A172 (cell line): ENCODE measurements at regions not wholly inside any gene's neighbourhood (a gene's known extent, or its start where the extent isn't known, plus 50 kb on each side); places are given as distances from the start of the nearest gene placed in this dataset.
"Not testable (repeated sequence)": the region's sequence is repeated elsewhere in the genome, so short reads cannot be mapped to it uniquely, and the experiment has no call there.

Experiments used
- DNase-seq: peaks from one replicate; pipeline ENCODE4 v3.0.0-alpha.2; 2015; ENCODE audit warnings: low spot score

DNA sequence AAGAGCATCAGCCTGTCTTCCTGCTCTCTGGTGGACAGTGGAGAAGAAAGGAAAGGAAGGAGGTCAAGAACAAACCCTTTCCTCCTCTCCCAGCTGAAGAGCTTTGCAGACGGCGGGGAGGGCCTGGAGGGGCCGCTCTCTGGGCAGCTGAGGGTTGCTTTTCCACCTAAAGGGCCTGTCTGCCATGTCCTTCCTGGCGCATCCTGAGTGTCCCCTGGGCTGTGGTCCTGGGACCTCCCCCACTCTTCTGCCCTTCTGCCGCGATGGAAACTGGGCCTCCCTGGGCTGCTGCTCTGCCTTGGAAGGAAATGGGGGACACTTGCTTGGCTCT lies 107.0 kb downstream of the ETS2 start:
- no peak for DNase-seq

DNA sequence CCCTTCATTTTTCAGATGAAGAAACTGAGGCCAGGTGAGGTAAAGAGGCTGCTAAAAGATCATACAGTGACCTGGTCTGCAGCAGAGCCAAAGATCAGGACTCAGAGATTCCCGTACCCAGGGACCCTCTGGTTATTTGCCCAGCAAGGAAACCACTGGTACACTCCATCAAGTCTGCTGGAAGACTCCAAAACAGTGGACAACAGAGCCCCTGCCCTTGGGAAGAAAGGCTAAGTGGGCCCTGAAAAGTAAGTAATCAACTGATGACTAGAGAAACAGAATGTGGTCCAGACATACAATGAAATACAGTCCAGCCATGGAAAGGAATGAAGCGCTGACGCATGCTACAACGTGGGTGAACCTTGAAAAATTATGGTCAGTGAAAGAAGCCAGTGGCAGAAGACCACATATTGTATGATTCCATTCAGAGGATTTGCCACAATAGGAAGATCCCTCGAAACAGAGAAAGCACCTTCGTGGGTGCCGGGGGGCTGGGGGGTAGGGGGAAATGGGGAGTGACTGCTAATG lies 106.4 kb downstream of the ETS2 start:
- no peak for DNase-seq

DNA sequence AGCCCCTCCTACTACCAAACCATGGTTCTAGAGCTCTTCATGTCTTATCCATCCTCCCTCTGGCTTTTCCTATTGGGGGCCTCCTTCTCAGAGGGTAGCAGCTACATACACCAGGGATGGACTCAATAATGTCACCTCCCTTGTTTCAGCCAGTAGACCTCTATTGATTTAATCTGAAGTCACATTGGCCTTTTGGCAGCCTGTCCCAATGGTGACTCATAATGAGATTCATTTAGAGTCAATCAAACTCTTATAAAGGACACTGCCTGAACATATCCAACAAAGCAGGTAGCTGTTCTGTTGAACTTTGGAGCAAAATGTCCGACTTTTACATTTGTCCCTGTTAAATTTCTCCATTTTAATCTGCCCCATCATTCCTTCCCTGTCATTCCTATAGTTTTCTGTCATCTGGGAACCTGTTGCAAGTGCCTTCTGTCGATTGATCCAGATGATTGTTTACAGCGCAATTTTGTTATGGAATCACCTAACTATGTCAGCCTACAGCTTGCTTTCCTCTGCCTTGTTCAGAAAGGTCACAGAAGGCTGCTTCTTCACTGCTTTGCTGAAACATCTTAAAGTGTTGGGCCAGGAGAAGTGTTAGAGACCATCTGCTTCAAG lies 105.9 kb downstream of the ETS2 start:
- no peak for DNase-seq

DNA sequence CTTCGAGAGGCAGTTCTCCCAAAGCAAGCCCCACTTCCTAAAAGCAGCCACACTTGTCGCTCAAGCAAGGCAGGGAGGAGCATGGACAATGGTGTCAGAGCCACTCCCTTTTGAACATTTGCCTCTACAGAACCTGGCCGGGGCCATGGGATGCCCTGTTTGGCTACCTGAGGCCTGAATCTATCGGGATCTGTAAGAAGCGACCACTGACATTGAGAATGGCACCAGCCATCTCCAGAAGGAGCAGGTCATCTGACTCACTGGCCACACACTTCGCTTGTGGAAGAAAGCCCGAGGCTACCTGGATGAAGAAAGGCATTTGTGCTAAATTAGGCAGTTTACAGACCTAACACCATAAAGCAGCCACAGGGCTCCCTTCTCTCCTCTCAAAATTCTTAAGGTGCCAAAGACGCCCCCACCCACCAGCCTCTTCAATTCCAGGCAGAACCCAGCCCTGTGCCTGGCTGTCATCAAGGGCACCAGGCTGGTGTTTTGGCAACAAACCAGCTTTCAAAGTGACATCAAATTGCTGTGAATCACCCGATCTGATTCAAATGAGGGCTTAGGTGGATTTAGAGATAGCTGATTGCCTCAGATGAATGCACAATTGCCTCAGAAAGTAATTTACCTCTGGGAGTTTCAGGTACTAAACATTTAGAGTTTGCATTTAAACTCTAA lies 104.8 kb downstream of the ETS2 start:
- DNase-seq = peak; percentile 56

DNA sequence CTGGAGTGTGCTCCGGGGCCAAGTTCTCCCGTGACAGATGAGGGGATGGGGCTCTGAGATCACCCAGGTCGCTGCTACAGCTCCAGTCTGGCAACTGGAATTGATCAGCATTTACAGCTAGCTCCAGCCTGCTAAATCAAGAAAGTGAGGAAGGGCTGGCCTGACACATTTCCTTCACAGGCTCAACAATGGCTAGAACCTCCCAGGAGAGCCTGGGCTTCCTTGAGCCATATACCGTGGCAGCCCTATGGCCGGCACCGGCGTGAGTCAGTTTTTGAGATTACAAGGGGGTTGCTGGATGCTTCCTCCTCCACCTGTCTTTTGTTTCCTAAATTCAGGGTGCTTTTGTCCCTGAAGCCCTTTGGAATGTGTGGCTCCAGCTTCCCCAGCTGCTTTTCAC lies 104.2 kb downstream of the ETS2 start:
- DNase-seq = no peak

DNA sequence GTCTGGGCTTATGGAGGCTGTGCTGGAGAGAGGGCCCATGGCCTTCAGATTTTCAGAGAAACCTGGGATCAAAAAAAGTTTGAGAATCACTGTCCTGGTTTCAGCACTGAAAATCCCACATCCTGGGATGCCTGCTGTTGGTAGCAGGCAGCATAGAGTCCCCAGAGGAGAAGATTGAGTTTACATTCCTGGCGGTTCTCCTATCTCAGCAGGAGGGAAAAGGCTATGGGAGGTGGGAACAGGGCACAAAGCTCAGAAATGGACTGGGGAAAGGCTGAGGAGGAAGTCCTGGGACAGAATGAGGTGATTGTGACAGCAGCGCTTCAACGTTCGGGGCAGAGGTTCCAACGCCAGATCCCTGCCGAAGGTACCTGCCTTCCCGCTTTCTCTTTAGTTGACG lies 103.4 kb downstream of the ETS2 start:
- no peak for DNase-seq

DNA sequence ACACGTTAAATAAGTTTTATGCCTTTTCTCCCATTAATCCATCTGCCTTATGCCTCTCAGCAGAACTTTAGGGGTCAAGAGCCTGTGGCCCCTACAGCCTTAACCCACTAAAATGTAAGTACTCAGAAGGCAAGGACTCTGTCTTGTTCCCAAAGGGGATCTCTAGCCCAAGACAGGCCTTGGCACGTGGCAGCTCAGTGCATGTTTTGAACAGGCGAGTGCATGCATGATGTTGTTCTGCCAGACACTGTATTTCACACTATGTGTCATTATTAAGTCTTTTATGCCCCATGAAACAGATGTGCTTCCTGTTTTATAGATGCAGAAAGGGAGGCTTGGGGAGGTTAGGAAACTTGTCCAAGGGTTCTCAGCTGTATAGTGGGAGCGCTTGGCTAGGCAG lies 102.8 kb downstream of the ETS2 start:
- DNase-seq = no peak

DNA sequence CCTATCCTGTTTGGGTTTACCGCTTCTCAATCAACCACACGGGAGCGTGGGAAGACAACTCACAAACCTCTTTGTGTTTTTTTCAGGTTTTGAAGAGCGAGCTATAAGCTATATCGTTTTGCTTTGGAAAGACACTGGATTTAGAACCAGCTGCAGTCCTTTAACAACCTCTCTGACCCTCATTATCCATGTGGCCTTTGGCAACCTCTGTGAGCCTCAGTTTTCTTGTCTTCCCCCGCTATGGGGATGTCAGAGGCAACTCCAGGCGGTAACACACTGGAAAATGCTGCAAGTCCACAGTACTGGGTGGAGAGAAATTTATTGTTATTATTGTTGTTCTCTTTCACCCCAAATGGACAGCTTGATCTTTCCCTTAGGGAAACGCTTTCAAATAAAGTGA lies 100.0 kb downstream of the ETS2 start:
- DNase-seq = no peak

DNA sequence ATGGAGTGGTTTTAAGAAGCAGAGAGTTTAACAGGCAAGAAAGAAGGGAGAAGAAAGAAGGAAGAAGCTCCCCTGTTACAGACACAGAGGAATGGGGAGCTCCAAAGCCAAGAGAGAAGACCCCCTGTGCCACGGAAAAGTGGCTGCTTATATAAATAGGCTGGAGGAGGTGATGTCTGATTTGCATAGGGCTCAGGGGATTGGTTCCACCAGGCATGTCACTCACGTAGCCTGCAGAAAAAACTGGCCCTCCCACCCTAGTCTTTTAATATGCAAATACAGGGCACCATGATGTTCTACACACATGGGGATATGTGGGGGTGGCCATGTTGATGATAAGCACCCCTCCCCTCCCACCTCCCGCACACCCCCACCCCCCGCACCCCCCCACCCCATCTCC lies 99.6 kb downstream of the ETS2 start:
- no peak for DNase-seq

DNA sequence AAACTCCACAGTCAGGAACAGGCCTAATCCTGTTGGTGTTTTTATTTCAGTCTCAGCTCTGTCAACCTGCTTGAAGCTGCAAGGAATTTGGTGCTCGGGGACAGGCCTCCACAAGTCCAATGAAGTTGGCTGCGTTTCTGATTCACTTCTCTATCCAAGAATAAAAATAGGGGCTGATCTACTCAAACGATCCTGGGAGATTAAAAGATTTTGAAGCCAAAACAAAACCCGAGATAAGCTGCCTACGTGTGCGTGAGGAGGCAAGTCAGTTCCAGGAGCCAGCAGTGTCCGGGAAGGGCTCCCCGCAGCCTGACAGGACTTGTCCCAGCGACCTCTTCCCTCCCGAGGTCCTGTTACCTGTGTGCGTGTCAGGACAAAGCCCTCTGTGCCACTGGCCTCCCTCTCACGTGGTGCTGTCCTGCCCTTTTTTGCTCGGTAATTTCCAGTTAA lies 98.0 kb downstream of the ETS2 start:
- DNase-seq = no peak

DNA sequence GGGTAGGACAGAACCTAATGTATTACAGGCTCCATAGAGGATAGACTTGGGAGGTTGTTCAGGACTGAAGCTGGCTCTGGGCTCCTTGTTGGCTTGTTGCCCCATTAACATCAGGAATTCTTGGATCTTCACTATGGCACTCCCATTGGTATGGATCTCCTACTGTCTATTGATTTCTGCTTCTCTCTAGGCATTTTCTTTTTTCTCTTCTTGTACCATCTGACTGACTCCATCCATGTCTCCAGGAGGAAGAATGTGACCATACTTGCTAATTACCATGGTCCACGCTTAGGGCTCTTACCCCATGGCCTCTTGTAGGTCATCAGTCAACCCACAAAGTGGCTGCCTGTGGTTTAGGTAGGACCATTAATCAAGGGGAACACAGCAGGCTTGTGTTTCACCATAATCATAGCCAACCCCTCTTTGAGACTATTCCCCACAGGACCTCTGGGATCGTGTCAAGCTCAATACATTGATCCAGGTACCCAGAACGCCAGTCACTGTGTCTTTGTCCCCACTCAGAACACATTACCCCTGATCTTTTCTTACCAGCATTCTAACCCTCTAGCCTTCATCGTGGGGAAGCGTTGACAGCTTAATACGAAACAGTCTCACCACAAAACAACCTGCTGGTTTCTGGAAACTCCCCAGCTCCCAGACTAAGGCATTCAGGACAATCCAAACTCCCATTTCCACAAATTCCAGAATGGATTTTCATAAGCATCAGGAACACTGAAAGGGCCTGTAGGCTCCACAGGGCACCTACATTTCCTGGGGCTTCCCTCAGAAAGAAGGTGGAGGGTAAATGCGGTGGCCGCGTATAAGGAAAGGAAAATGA lies 97.1 kb downstream of the ETS2 start:
- no peak for DNase-seq

DNA sequence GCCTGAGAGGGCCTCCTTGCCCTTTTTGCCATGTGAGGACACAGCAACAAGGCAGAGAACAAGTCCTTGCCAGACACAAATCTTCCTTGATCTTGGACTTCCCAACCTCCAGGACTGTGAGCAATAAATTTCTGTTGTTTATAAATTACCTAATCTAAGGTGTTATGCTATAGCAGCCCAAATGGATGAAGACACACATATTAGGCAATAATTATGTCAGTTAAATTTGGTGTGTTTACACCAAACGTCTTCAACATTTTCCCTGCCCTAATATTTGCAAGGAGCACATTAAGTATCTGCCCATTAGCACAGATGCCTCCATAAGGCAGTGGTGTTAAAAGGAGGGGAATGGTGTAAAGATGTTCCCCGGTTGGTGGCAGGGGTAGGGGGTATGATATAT lies 94.8 kb downstream of the ETS2 start:
- no peak for DNase-seq

DNA sequence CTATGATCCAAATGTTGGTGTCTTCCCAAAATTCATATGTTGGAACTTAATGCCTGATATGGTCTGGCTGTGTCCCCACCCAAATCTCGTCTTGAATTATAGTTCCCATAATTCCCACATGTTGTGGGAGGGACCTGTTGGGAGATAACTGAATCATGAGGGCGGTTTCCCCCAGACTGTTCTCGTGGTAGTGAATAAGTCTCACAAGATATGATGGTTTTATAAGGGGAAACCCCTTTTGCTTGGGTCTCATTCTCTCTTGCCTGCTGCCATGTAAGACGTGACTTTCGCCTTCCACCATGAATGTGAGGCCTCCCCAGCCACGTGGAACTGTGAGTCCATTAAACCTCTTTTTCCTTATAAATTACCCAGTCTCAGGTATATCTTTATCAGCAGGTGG lies 94.3 kb downstream of the ETS2 start:
- DNase-seq = not testable (repeated sequence)

DNA sequence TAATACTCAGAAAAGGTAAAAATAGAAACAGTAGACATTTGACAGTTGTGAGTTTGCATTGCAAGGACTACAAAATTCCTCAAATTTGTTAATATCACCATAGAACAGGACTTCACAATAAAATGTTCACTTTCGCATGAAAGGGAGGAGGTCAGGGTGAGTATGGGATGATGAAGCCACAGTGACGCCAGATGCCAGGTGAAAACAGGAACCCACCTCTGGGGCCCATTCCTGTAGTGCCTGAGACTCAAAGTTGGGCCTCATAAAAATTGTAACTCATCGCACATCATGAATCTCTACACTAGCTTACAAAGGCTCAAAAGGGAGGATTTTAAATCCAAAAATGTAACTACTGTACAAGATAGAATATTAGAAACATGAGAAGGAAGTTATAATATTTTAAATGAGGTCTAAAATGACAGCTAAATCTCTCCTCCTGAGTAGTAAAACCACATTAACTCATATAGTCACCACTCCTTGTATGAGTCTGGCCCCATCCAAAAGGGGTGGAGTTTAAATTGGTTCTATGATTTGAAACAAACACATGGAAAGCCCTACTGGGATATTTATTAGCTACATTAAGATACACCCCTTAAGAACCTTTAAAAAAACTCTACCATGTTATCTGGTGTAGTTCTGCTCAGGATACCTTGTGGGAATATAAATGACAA lies 93.7 kb downstream of the ETS2 start:
- DNase-seq = no peak

DNA sequence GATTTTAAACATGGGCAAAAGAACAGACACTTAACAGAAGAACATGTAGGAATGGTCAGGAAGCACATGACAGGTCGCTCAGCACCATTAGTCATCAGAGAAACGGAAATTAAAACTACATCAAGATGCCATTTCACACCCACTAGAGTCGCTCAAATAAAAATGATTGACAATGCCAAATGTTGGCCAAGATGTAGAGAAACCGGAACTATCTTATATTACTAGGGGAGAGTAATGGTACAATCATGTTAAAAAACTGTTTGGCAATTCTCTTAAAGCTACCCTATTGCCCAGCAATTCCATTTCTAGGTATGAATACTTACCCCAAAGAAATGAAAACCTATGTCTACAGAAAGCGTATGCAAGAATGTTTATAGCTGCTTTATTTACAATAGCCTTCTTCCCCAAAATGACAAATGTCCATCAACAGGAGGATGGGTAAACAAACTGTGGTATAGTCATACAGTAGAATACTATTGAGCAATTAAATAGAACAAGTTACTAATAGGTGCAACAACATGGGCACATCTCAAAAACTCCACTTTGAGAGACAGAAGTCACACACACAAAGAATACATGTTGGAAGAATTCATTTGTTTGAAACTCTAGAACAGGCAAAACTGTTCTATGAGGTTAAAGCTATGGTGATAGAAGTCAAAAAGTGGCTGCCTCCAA lies 92.8 kb downstream of the ETS2 start:
- DNase-seq = peak; percentile 56

DNA sequence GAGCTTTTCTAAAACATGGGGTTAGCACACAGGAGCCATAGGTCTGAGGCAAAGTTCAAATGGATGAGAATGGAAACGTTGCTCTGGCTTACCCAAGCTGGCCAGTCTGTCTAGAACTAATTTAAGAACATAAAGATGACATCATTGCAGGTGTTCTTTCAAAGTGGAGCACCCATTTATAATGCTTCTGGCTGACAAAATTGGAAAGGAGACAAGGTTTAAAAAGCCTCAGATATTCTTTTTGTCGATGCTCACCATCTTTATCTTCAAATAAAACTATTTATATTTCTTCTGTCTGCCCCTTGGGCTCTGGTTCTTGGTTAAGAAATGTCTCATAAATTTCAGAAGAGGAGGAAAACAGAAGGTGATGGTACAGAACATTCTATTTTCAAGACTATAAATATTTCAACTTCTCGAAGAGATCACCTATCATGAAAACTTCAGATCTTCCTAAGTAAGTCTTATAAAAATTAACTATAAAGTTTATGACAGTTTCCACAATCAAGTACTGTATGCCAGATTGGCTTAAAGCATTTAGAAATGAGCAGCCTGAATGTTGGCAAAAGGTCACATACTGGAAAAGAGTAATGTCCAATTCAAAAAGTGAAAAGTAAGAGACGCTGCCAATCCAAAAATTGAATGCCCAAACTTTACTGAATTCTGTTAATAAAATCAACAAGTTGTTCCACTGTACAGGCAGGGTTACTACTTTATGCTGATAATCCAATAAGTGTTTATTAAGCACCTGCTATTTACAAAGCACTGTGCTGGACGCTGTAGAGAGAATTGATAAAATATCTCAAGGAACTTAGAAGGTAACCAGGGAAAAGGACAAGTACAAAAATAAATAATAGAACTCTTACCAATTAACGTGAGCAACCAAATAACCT lies 92.0 kb downstream of the ETS2 start:
- no peak for DNase-seq

DNA sequence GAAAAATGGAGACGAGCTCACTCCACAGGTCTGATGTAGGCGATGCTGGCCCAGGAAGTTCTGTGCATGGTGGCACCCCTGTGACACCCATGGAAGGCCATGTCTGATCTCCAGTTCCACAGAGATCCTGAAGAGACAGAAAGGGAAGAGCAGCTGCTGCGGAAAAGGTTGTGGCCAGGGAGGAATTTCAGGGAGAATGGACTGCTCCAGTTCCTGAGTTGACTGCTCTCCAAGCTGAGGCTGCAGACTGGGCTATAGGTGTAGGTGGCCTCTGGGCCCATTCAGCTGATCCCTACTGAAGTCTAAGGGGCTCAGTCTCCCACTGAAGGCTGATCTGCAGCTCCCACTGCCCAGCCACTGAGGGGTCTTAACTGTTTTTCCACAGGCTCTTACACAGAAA lies 89.2 kb downstream of the ETS2 start:
- no peak for DNase-seq

DNA sequence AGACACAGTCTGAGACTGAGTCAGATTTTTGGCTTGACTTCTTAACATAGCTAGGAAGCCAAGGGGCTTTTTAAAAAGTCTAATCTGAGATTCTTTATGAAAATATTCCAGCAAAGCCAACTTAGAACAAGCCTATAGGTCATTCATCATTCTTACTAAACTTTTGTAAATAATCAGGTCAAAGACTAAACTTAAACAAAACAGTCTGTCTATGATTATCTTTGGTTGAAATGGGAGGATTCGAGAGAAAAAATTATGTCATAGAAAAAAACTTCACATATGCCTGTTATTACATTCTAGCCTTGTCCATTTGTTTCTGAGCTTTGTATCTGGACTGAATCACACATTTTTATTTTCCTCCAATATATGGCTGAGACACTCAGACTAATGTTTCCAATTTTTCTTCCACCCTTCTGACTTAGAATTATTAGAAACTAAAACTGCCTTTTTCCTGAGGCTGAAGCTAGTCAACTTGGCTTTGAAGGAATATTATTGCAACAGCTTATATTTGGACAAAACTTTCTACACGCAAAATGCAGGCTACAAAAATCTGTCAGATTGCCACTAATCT lies 83.3 kb downstream of the ETS2 start:
- DNase-seq = no peak

DNA sequence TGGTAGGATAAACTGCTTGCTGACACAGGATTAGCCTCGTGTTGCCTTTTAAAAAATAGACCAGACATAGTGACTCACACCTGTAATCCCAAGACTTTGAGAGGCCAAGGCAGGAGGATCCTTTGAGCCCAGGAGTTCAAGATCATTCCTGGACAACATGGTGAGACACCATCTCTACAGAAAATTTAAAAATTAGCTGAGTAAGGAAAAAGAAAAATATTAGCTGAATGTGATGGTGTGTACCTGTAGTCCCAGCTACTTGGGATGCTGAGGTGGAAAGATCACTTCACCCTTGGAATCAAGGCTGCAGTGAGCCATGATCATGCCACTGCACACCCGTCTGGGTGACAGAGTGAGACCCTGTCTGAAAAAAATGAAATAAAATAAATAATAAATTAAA lies 82.0 kb downstream of the ETS2 start:
- DNase-seq = no peak

DNA sequence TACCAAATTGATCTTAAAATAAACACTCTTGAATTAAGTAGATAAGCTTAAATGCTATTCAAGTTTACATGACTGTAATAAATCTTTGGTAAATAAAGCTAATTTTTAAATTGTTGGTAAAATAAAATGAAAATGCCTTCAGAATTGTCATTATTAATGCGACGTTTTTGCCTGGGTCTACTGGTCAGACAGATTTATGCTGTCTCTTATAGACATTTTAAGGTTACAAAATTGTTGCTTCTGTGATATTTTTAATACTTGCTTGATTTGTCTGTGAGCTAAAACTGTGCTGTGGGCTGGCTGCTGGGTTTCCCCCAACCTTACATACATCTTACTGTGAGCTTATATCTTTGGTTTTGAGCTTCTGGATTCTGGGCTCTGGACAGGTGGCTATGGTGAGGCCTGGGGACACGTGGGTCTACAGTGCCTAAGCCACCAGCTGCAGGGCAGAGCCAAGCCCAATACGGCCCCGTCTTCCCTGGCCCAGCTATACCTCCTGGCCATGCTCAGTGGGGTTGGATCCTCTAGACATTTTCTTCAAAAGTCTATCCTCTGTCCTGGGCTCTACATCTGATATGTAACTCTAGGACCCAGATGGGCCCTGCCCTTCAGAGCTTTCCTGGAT lies 81.4 kb downstream of the ETS2 start:
- DNase-seq = no peak
